GM18517 (cell line): ENCODE measurements at regions not wholly inside any gene's neighbourhood (a gene's known extent, or its start where the extent isn't known, plus 50 kb on each side); places are given as distances from the start of the nearest gene placed in this dataset.
A peak's percentile ranks its signal among the peaks of the same experiment; 100 is the strongest.

Experiments
- ATAC-seq: cut with Tn5 transposase; IDR thresholded peaks from one replicate; pipeline ENCODE4 v1.9.1; 2021; ENCODE audit warnings: mild to moderate bottlenecking, moderate library complexity; ENCODE audit not compliant: unreplicated experiment

DNA sequence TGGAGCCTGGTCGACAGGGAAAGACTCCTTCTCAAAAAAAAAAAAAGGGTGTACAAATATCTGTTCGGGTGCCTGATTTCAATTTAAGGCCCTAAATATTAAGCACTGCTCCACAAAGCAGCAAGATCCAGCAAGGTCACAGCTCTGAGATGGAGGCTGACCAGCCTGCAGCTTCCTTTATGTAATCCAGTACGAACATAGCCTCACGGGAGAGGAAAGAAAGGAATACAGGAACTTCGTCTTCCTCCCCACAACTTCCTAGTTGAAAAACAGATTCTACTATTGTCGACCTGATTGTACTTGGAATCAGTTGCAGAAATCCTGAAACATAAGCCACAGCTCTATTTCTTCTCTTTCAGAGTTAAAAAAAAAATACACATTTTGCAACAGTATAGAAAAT is 53.5 kb upstream of the TBC1D9 start:
- no peak for ATAC-seq

DNA sequence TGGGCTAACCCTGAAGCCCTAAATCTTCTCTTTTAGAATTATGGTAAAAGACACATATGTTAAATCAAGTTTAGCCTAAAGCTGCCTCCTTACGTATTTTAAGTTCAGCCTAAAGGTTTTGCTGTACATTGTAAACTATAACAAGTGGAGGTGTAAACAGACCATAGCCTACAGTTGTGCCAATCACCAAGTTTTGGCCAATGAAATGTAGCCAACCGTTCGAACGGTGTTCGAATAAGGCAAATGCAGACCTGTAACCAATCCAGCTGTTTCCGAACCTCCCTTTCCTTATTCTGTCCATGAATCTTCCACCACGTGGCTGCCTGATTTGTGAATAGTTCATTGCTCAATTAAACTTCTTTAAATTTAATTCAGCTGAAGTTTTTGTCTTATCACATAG is 52.1 kb upstream of the TBC1D9 start:
- ATAC-seq, result peak; percentile 11

GRCh38 chr4:140807491-140808252 is 51.5 kb upstream of the TBC1D9 start:
- peak; percentile 89 for ATAC-seq

GRCh38 chr4:140806163-140806562 is 50.0 kb upstream of the TBC1D9 start:
- peak; percentile 63 for ATAC-seq
